ENCODE measurements at regions not wholly inside any gene's neighbourhood (a gene's known extent, or its start where the extent isn't known, plus 50 kb on each side); places are given as distances from the start of the nearest gene placed in this dataset.

- in situ Hi-C loops (cut with HindIII; ENCODE audit: low sequenced_read_pairs): no loop called here
Measured at GRCh38 chr13:80133631-80134261, 207.2 kb downstream of the SPRY2 start.

GRCh38 chr13:80132741-80133601, 208.0 kb downstream of the SPRY2 start:
- in situ Hi-C loops (cut with HindIII; ENCODE audit: low sequenced_read_pairs): no loop called here

GRCh38 chr13:80131204-80131603, 209.7 kb downstream of the SPRY2 start:
- in situ Hi-C loops (cut with HindIII; ENCODE audit: low sequenced_read_pairs): no loop called here

GRCh38 chr13:80126389-80127068, 214.4 kb downstream of the SPRY2 start:
- in situ Hi-C loops (cut with HindIII; ENCODE audit: low sequenced_read_pairs): no loop called here

GRCh38 chr13:80123945-80124344, 217.0 kb downstream of the SPRY2 start:
- in situ Hi-C loops (cut with HindIII; ENCODE audit: low sequenced_read_pairs): no loop called here

GRCh38 chr13:80121038-80121437, 219.9 kb downstream of the SPRY2 start:
- in situ Hi-C loops (cut with HindIII; ENCODE audit: low sequenced_read_pairs): no loop called here

GRCh38 chr13:80118506-80118905, 222.4 kb downstream of the SPRY2 start:
- in situ Hi-C loops (cut with HindIII; ENCODE audit: low sequenced_read_pairs): no loop called here

- in situ Hi-C loops (cut with HindIII; ENCODE audit: low sequenced_read_pairs): no loop called here
Measured at GRCh38 chr13:80118099-80118498, 222.8 kb downstream of the SPRY2 start.

GRCh38 chr13:80117515-80117914, 223.4 kb downstream of the SPRY2 start:
- in situ Hi-C loops (cut with HindIII; ENCODE audit: low sequenced_read_pairs): no loop called here

GRCh38 chr13:80116107-80116506, 224.8 kb downstream of the SPRY2 start:
- in situ Hi-C loops (cut with HindIII; ENCODE audit: low sequenced_read_pairs): no loop called here

- in situ Hi-C loops (cut with HindIII; ENCODE audit: low sequenced_read_pairs): no loop called here
Measured at GRCh38 chr13:80115616-80116015, 225.3 kb downstream of the SPRY2 start.

GRCh38 chr13:80113714-80114454, 227.0 kb downstream of the SPRY2 start:
- in situ Hi-C loops (cut with HindIII; ENCODE audit: low sequenced_read_pairs): no loop called here

GRCh38 chr13:80109303-80109702, 231.6 kb downstream of the SPRY2 start:
- in situ Hi-C loops (cut with HindIII; ENCODE audit: low sequenced_read_pairs): no loop called here

- in situ Hi-C loops (cut with HindIII; ENCODE audit: low sequenced_read_pairs): no loop called here
Measured at GRCh38 chr13:80105350-80105749, 235.6 kb downstream of the SPRY2 start.

- in situ Hi-C loops (cut with HindIII; ENCODE audit: low sequenced_read_pairs): no loop called here
Measured at GRCh38 chr13:80101040-80101439, 239.9 kb downstream of the SPRY2 start.

- in situ Hi-C loops (cut with HindIII; ENCODE audit: low sequenced_read_pairs): no loop called here
Measured at GRCh38 chr13:80100636-80101035, 240.3 kb downstream of the SPRY2 start.

- in situ Hi-C loops (cut with HindIII; ENCODE audit: low sequenced_read_pairs): no loop called here
Measured at GRCh38 chr13:80097561-80097960, 243.4 kb downstream of the SPRY2 start.

GRCh38 chr13:80096383-80096782, 244.5 kb downstream of the SPRY2 start:
- in situ Hi-C loops (cut with HindIII; ENCODE audit: low sequenced_read_pairs): no loop called here

- in situ Hi-C loops (cut with HindIII; ENCODE audit: low sequenced_read_pairs): no loop called here
Measured at GRCh38 chr13:80094526-80094925, 246.4 kb downstream of the SPRY2 start.

- in situ Hi-C loops (cut with HindIII; ENCODE audit: low sequenced_read_pairs): no loop called here
Measured at GRCh38 chr13:80093888-80094287, 247.0 kb downstream of the SPRY2 start.

- in situ Hi-C loops (cut with HindIII; ENCODE audit: low sequenced_read_pairs): no loop called here
Measured at GRCh38 chr13:80086304-80086721, 254.6 kb downstream of the SPRY2 start.
